Transverse colon (tissue), 3 donors: ENCODE measurements at regions not wholly inside any gene's neighbourhood (a gene's known extent, or its start where the extent isn't known, plus 50 kb on each side); places are given as distances from the start of the nearest gene placed in this dataset.

Experiments
- POLR2A ChIP-seq: fragments of 450-650 bp; IDR thresholded peaks from one replicate; pipeline ENCODE4 v1.6.1; 2016; ENCODE audit warnings: antibody characterized with exemption, mild to moderate bottlenecking, moderate library complexity
- TF ChIP-seq, protein P1 (sequence below), 5 experiments: fragments of 200-600 bp in 3 of 5; fragments of 450-650 bp in 2 of 5; sonication (generic) in 3 of 5; IDR thresholded peaks; 1 replicate in 2 of 5; 2 replicates in 3 of 5; pipeline ENCODE4 v1.5.1; 2016 to 2017; ENCODE audit warnings: antibody characterized with exemption in 5 of 5, inconsistent platforms in 3 of 5, mild to moderate bottlenecking in 2 of 5, moderate library complexity in 1 of 5

DNA sequence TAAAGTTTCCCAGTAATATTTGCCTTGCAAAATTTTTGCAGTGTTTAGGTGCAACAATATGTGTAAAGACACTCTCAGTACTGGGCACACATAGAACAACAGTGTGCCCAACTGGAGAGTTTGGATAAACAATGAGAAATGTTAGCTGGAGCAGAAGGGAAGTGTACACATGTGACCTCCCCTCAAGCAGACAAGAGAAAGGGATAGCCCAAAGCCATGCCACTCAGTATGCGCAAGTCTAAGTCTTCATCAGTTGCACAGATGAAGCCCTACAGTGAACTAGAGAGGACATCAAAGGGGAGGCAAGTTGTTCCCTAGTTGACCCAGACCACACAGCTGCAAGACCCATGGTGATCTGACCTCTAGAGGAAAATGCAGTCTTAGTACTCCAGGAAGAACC lies 97.9 kb upstream of the CDH11 start:
- TF ChIP-seq, protein P1, sequence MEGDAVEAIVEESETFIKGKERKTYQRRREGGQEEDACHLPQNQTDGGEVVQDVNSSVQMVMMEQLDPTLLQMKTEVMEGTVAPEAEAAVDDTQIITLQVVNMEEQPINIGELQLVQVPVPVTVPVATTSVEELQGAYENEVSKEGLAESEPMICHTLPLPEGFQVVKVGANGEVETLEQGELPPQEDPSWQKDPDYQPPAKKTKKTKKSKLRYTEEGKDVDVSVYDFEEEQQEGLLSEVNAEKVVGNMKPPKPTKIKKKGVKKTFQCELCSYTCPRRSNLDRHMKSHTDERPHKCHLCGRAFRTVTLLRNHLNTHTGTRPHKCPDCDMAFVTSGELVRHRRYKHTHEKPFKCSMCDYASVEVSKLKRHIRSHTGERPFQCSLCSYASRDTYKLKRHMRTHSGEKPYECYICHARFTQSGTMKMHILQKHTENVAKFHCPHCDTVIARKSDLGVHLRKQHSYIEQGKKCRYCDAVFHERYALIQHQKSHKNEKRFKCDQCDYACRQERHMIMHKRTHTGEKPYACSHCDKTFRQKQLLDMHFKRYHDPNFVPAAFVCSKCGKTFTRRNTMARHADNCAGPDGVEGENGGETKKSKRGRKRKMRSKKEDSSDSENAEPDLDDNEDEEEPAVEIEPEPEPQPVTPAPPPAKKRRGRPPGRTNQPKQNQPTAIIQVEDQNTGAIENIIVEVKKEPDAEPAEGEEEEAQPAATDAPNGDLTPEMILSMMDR (IDR thresholded peaks at IDR 0.05), result no peak
- TF ChIP-seq POLR2A, result no peak
